DMS153 treated with DMSO at 0.1 percent for 48 hours (cell line): ENCODE measurements at regions not wholly inside any gene's neighbourhood (a gene's known extent, or its start where the extent isn't known, plus 50 kb on each side); places are given as distances from the start of the nearest gene placed in this dataset.
"Not testable (repeated sequence)": the region's sequence is repeated elsewhere in the genome, so short reads cannot be mapped to it uniquely, and the experiment has no call there.

Experiments
- DNase-seq: peaks from one replicate; lab custom pipeline; 2025; ENCODE audit not compliant: unreplicated experiment; lab: John Stamatoyannopoulos, UW

GRCh38 chr10:52597189-52597863 is 175.3 kb downstream of the MBL2 start:
- no peak for DNase-seq

DNA sequence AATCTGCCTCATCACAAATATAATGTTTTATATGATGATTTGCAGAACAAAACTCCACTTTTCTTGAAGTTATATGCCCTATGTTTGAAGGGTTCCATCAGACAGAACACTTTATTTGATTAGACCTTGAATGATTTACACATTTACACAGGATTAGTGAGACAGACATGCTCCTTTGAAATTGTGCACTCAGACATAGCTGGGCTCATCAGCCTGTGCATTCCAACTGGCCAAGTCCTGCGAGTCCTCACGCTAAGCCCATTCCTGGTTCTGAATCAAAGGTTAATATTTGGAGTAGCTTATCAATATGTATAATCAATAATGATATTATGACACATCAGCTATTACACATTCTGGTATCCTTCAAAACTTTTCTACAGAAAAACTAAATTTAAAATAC is 173.6 kb downstream of the MBL2 start:
- no peak for DNase-seq

- DNase-seq, result no peak
Measured at GRCh38 chr10:52599551-52600200, 172.9 kb downstream of the MBL2 start.

- DNase-seq, result not testable (repeated sequence)
Measured at GRCh38 chr10:52604131-52604530, 168.5 kb downstream of the MBL2 start.

DNA sequence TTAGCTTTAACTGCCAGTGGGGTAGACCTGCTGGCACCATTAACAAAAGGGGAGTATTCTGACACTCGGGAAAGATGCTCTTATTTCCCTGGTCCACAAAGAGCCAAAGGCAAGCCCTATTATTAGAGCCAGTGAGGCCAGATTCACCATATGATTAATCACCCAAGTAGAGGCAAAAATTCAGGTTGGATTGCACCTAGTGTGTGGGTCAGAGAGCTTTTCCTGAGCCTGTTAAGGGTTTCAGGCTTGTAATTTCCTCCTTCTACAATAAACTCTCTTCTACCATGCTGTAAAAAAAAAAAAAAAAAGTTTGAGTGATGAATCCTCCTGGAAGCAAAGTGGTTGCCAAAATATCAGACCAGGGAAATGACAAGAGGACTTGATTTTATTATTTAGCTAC is 163.5 kb downstream of the MBL2 start:
- DNase-seq, result no peak

DNA sequence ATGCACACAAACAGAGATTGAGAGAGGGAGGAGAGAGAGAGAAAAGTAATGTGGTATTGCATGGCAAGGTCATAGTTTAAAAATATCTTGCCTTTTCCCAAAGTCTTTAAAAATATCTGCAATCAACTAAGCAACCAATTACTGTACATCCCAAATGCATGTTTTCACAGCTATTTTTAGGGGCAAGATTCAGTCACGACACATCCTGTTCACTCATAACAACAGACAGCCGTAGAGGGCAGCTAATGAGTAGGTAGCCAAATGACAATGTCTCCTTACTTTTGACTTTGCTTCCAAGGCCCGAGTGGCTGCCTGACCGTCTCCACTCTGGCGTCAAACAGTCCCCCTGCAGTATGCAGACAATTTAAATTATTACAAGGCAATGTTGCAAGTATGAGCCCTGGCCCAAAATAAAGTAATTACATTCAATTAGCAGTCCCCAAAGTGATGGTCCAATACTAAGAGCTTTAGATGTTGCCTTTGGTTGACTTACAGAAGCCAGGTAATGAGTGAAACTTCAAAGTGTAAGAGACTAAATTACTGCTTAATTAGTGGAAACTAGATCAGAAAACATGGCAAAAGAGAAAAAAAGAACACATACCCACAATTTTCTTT is 162.9 kb downstream of the MBL2 start:
- DNase-seq, result no peak

DNA sequence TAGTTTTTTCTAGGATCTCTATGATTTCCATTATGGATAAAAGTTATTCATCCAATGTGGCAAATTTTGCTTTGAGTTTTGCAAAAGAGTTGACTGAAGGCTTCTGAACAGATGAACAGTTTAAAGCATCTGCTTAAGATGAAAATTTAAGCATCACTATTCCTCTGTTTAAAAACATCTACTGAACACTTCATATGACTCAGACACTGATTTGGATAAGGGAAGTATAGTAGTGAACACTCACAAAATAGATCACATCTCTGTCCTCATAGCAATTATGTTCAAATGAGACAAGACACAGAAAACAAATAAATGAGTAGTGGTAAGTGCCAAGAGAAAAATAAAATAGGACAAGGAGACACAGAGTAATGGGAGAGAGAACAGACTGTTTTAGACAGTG is 157.3 kb downstream of the MBL2 start:
- DNase-seq, result no peak

DNA sequence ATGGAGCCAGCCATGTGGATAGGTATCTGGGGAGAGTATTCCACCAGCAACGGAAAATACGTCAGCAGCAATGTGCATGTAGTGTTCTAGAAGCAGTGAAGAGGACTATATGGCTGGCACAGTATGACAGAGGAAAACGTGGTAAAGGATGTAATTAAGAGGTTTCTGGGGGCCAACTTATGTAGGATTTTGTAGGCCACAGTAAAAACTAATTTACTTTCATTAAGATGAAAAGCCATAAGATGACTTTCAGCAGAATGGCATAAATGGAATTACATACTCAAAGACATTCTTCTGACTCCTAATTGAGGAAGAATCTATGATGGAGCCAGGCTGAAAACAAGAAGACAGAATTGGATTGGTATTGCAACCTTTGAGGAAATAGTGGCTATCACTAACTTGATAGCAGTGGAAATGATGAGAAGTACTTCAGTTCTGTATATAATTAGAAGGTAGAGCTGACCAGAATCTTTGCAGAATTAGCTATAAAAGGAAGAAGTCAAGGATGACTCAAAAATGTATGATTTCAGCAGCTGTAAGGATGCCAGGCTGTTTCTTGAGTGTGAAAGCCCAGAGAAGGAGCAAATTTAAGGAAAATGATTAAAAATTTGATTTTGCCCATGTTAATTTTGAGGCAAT is 156.7 kb downstream of the MBL2 start:
- no peak for DNase-seq

- no peak for DNase-seq
Measured at GRCh38 chr10:52616395-52616764, 156.2 kb downstream of the MBL2 start.

- no peak for DNase-seq
Measured at GRCh38 chr10:52617346-52617745, 155.2 kb downstream of the MBL2 start.

DNA sequence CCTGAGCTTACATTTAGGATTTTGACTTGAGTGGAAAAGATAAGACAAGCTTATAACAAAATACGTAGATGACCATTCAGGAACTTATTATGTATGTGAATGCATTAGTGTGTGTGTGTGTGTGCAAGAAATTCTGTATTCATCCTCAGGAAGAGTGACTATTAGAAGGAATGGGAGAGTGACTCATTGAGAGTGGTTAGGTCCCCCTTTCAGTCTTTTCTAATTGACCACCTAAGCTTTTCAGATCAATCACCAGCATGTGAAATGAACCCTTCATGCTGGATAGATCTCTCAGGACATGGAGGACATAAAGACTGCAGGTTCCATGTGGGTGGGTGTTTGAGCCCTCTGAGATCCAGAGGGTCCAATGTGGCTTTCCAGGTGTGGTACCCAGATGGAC is 153.5 kb downstream of the MBL2 start:
- DNase-seq, result no peak

- DNase-seq, result no peak
Measured at GRCh38 chr10:52621635-52622079, 150.9 kb downstream of the MBL2 start.

- no peak for DNase-seq
Measured at GRCh38 chr10:52623761-52624160, 148.8 kb downstream of the MBL2 start.

DNA sequence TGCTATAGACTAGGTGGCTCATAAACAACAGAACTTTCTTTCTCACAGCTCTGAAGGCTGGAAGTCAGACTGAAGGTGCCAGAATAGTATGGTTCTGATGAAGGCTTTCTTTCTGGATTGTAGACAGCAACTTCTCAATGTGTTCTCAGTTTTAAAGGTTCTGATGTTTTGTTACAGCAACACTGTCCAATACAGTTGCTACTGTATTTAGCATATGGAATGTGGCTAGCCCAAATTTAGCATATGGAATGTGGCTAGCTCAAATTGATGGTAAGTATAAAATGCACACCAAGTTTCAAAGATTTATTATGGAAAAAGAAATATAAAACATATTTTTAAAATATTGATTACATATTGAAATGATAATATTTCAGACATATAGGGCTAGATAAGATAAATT is 145.3 kb downstream of the MBL2 start:
- no peak for DNase-seq

DNA sequence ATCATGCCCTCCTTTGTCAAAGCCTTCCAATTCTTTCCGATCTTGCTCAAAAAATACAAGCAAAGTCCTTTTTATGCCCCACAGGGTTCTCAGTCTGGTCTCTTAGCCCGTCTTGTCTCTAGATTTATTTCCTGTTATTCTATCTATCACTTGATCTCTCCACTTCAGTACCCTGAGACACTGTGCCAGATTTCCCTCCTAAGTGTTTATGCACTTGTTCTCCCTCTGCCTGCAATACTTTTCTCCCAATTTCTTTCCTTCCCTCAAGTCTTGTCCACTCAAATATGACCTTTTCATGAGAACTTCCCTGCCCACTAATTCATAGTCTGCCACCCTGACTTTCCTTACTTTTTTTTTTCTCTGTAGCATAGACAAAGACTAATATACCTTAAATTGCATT is 141.4 kb downstream of the MBL2 start:
- no peak for DNase-seq

- no peak for DNase-seq
Measured at GRCh38 chr10:52631648-52632047, 140.9 kb downstream of the MBL2 start.

- DNase-seq, result no peak
Measured at GRCh38 chr10:52632591-52632990, 140.0 kb downstream of the MBL2 start.

DNA sequence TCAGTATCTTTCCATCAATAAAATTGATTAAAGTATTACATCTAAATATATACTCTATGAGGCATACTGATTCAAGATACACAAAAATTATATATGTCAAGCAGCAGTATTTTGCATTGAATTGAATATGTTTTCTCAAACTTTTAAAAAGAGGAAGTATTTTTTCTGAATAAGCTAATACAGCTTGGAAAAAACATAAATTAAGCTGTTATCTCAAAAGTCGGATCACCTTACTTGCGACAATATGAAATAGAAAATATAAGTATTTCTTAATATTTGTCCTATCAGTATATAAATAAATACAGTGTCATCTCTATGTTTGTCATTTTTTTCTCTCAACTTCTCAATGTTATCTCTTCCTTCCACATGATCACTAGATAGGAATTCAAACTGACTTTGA is 139.3 kb downstream of the MBL2 start:
- no peak for DNase-seq

- DNase-seq, result no peak
Measured at GRCh38 chr10:52635651-52636050, 136.9 kb downstream of the MBL2 start.

- no peak for DNase-seq
Measured at GRCh38 chr10:52636874-52637273, 135.7 kb downstream of the MBL2 start.

GRCh38 chr10:52637592-52637991 is 135.0 kb downstream of the MBL2 start:
- no peak for DNase-seq

- no peak for DNase-seq
Measured at GRCh38 chr10:52639652-52640051, 132.9 kb downstream of the MBL2 start.
